GM12878 (cell line): ENCODE measurements at regions not wholly inside any gene's neighbourhood (a gene's known extent, or its start where the extent isn't known, plus 50 kb on each side); places are given as distances from the start of the nearest gene placed in this dataset.

Experiments
- ATAC-seq: fragments of 200-7000 bp; cut with Tn5 transposase; 3 replicates; pipeline ENCODE4 v1.9.1; 2020; ENCODE audit warnings: mild to moderate bottlenecking, moderate library complexity
- BruUV-seq: library from RNA; stranded (reverse); fragments of 400-500 nt; replicated peaks from 2 replicates; lab custom pipeline; 2021; lab: Mats Ljungman, UMichigan
- CTCF ChIA-PET: fragments of 300-600 bp; sonication (Branson Sonifier 250); formaldehyde crosslinking; extraction: SDS; loops from one replicate; lab custom pipeline; 2021; ENCODE audit warnings: inconsistent platforms; lab: Yijun Ruan, JAX
- POLR2A ChIA-PET: fragments of 350-600 bp; formaldehyde crosslinking; extraction: SDS; loops from one replicate; lab custom pipeline; 2021; ENCODE audit warnings: inconsistent platforms; lab: Charles Lee
- RAD21 ChIA-PET: fragments of 300-600 bp; sonication (Branson Sonifier 250); formaldehyde crosslinking; loops from one replicate; lab custom pipeline; 2023; ENCODE audit warnings: antibody characterized with exemption; ENCODE audit not compliant: unreplicated experiment; lab: Charles Lee
- SMC1A ChIA-PET: fragments of 300-600 bp; sonication (Branson Sonifier 250); formaldehyde crosslinking; loops from one replicate; lab custom pipeline; 2023; ENCODE audit not compliant: unreplicated experiment, uncharacterized antibody; lab: Charles Lee
- DNase-seq: peaks from one replicate; pipeline ENCODE4 v3.0.0-alpha.2; 2011; ENCODE audit warnings: low read depth, low spot score
- FAIRE-seq: peaks from 3 replicates; lab custom pipeline; 2011; peaks lifted over from hg19 to GRCh38; lab: Jason Lieb, UNC
- H2AFZ ChIP-seq: 2 replicates; pipeline ENCODE4 v1.6.0; 2011; ENCODE audit warnings: low read depth, low read length, control low read depth; ENCODE audit not compliant: control insufficient read depth
- H3K27ac ChIP-seq: 2 replicates; pipeline ENCODE4 v1.5.1; 2011; ENCODE audit warnings: control low read depth; ENCODE audit not compliant: control insufficient read depth, insufficient read depth
- H3K27me3 ChIP-seq, 2 experiments: replicated peaks in 1 of 2; 2 replicates each; pipeline versions ENCODE4 v1.6.0 to v1.6.1; 2011; ENCODE audit warnings: low read length in 1 of 2; ENCODE audit not compliant: control insufficient read depth in 2 of 2, insufficient read depth in 2 of 2
- H3K36me3 ChIP-seq, 2 experiments: 2 replicates each; pipeline ENCODE4 v1.5.1; 2011; ENCODE audit warnings: low read length in 1 of 2; ENCODE audit not compliant: control insufficient read depth in 2 of 2, insufficient read depth in 2 of 2
- H3K4me1 ChIP-seq: 2 replicates; pipeline ENCODE4 v1.6.1; 2011; ENCODE audit warnings: mild to moderate bottlenecking, low read length, moderate library complexity, mixed read lengths; ENCODE audit not compliant: control insufficient read depth, insufficient read depth
- H3K4me2 ChIP-seq: 2 replicates; pipeline ENCODE4 v1.6.0; 2011; ENCODE audit warnings: control low read depth; ENCODE audit not compliant: control insufficient read depth, insufficient read depth
- H3K4me3 ChIP-seq: fragments of 200-600 bp; sonication (generic); 2 replicates; pipeline ENCODE4 v1.5.1; 2016
- H3K79me2 ChIP-seq: 2 replicates; pipeline ENCODE4 v1.6.0; 2011; ENCODE audit warnings: low read length; ENCODE audit not compliant: control insufficient read depth, insufficient read depth
- H3K9ac ChIP-seq: 2 replicates; pipeline ENCODE4 v1.8.0; 2011; ENCODE audit warnings: low read length, control low read depth, mixed read lengths; ENCODE audit not compliant: control insufficient read depth, insufficient read depth
- H3K9me3 ChIP-seq: replicated peaks from 3 replicates; pipeline ENCODE4 v1.5.1; 2011; ENCODE audit warnings: mild to moderate bottlenecking, low read length; ENCODE audit not compliant: control insufficient read depth, insufficient read depth
- H4K20me1 ChIP-seq: 2 replicates; pipeline ENCODE4 v1.6.0; 2011; ENCODE audit not compliant: control insufficient read depth, insufficient read depth
- CHD2 ChIP-seq: IDR thresholded peaks from 2 replicates; pipeline ENCODE4 v1.6.1; 2011; ENCODE audit warnings: low read depth, low read length, improper control_type of control experiment, borderline replicate concordance
- EGR1 ChIP-seq, 2 experiments: IDR thresholded peaks; 1 replicate in 1 of 2; 2 replicates in 1 of 2; pipeline ENCODE4 v1.6.1; 2011 to 2012; ENCODE audit warnings: low read depth in 2 of 2, low read length in 2 of 2, borderline replicate concordance in 1 of 2, mild to moderate bottlenecking in 1 of 2, moderate library complexity in 1 of 2
- FOS ChIP-seq: IDR thresholded peaks from 3 replicates; pipeline ENCODE4 v1.6.1; 2011; ENCODE audit warnings: borderline replicate concordance; ENCODE audit not compliant: insufficient read length; ENCODE audit errors: extremely low read depth
- HDGF ChIP-seq: fragments of 450-650 bp; IDR thresholded peaks from 2 replicates; pipeline ENCODE4 v1.6.1; 2016; ENCODE audit warnings: antibody characterized with exemption
- MXI1 ChIP-seq: fragments of 150-350 bp; IDR thresholded peaks from 2 replicates; pipeline ENCODE4 v1.6.1; 2011; ENCODE audit warnings: low read depth, mild to moderate bottlenecking, inconsistent platforms, low read length, improper control_type of control experiment
- POLR2AphosphoS2 ChIP-seq: IDR thresholded peaks from 2 replicates; pipeline ENCODE4 v1.6.1; 2011; ENCODE audit warnings: low read depth, mild to moderate bottlenecking, low read length, improper control_type of control experiment, moderate library complexity
- RELB ChIP-seq: fragments of 450-650 bp; IDR thresholded peaks from 2 replicates; pipeline ENCODE4 v1.6.1; 2017; ENCODE audit warnings: low read depth, mild to moderate bottlenecking, moderate library complexity
- SRF ChIP-seq, 2 experiments: IDR thresholded peaks; 2 replicates each; pipeline ENCODE4 v1.6.1; 2011; ENCODE audit warnings: low read depth in 2 of 2, low read length in 2 of 2, mild to moderate bottlenecking in 1 of 2, moderate library complexity in 1 of 2
- YY1 ChIP-seq: IDR thresholded peaks from 2 replicates; pipeline ENCODE4 v1.6.1; 2011; ENCODE audit warnings: low read depth, mild to moderate bottlenecking, low read length
- ZSCAN29 ChIP-seq: fragments of 450-650 bp; IDR thresholded peaks from 2 replicates; pipeline ENCODE4 v1.6.1; 2017; ENCODE audit warnings: mild to moderate bottlenecking, moderate library complexity
- WGBS: methylation state at CpG from one replicate; pipeline ENCODE4 v1.1.6; 2016; ENCODE audit warnings: low lambda C conversion rate; ENCODE audit not compliant: insufficient replicate concordance, insufficient coverage; ENCODE audit errors: missing lambda C conversion rate; 5-methylcytosine and 5-hydroxymethylcytosine counted together
- in situ Hi-C: fragments of 300-500 bp; cut with MboI; formaldehyde crosslinking; loops from 9 replicates; pipeline ENCODE4 v1.14.3; 2018; ENCODE audit warnings: mixed read lengths
- intact Hi-C: fragments of 100-400 bp; cut with micrococcal nuclease; formaldehyde crosslinking; loops from one replicate; pipeline ENCODE4 v1.14.2; 2022; ENCODE audit not compliant: unreplicated experiment
- TF ChIP-seq, protein P1 (sequence below): fragments of 450-650 bp; IDR thresholded peaks from 2 replicates; pipeline ENCODE4 v1.6.1; 2017; ENCODE audit warnings: mild to moderate bottlenecking, moderate library complexity

DNA sequence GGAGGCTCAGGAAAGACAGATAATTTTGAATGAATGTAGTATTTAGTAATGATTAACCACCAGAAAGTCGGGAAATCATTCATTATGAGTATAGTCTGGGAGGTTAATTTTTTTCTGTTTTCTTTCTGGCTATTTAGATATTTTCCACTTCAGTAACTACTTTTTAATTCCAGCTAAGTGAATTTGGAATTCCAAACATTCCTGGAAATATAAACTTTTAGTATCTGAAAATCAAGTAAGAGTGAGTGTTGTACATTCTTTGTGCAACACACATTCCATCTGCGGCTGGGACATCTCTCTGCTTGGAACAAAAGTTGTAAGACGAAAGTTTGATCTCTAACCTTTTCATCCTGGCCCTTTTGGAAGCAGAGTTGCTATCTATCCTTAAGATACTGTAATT is 275.7 kb upstream of the SPRED2 start:
- H3K4me1 ChIP-seq = no peaks in the 10 kb centered on the region
- ChIA-PET SMC1A (interaction anchor here (1.5 kb wide), 1 partner anchor 9 kb away, joined by 3 read pairs; no protein-coding TSS in a partner anchor), RAD21 (no interaction called here)
- FAIRE-seq = no peak
- H4K20me1 ChIP-seq = no peaks in the 10 kb centered on the region
- H3K36me3 ChIP-seq = no peaks in the 10 kb centered on the region
- no peak overlapping the region for H3K4me3 ChIP-seq
- in situ Hi-C loops = no loop called here
- no peaks in the 10 kb centered on the region for H3K27me3 ChIP-seq
- no peak overlapping the region for H2AFZ ChIP-seq
- DNase-seq = no peak
- ATAC-seq = no peak
- no peak overlapping the region for H3K27ac ChIP-seq
- no peaks in the 10 kb centered on the region for H3K9me3 ChIP-seq
- no TSS peak for BruUV-seq
- TF ChIP-seq HDGF (no peak), SRF (IDR thresholded peaks at IDR 0.05; ENCODE audit: low read depth in 2 of 2, low read length in 2 of 2) (no peak), MXI1 (no peak), FOS (no peak), POLR2AphosphoS2 (no peak), RELB (no peak), ZSCAN29 (no peak), EGR1 (IDR thresholded peaks at IDR 0.05; ENCODE audit: borderline replicate concordance in 1 of 2, low read depth in 2 of 2, low read length in 2 of 2) (no peak), CHD2 (no peak), YY1 (no peak)
- TF ChIP-seq, protein P1, sequence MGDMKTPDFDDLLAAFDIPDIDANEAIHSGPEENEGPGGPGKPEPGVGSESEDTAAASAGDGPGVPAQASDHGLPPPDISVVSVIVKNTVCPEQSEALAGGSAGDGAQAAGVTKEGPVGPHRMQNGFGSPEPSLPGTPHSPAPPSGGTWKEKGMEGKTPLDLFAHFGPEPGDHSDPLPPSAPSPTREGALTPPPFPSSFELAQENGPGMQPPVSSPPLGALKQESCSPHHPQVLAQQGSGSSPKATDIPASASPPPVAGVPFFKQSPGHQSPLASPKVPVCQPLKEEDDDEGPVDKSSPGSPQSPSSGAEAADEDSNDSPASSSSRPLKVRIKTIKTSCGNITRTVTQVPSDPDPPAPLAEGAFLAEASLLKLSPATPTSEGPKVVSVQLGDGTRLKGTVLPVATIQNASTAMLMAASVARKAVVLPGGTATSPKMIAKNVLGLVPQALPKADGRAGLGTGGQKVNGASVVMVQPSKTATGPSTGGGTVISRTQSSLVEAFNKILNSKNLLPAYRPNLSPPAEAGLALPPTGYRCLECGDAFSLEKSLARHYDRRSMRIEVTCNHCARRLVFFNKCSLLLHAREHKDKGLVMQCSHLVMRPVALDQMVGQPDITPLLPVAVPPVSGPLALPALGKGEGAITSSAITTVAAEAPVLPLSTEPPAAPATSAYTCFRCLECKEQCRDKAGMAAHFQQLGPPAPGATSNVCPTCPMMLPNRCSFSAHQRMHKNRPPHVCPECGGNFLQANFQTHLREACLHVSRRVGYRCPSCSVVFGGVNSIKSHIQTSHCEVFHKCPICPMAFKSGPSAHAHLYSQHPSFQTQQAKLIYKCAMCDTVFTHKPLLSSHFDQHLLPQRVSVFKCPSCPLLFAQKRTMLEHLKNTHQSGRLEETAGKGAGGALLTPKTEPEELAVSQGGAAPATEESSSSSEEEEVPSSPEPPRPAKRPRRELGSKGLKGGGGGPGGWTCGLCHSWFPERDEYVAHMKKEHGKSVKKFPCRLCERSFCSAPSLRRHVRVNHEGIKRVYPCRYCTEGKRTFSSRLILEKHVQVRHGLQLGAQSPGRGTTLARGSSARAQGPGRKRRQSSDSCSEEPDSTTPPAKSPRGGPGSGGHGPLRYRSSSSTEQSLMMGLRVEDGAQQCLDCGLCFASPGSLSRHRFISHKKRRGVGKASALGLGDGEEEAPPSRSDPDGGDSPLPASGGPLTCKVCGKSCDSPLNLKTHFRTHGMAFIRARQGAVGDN = no peak
- TF ChIP-seq, all 136 proteins: peak for 0
- POLR2A ChIA-PET = no interaction called here
- H3K4me2 ChIP-seq = no peak overlapping the region
- intact Hi-C loops = no loop called here
- no peaks in the 10 kb centered on the region for H3K79me2 ChIP-seq
- no peak overlapping the region for H3K9ac ChIP-seq
- WGBS = 34% methylated on average over 3 of the region's 3 CpGs
- CTCF ChIA-PET = no interaction called here
